Naive thymus-derived CD4-positive, alpha-beta T cell (primary cell): ENCODE measurements at regions not wholly inside any gene's neighbourhood (a gene's known extent, or its start where the extent isn't known, plus 50 kb on each side); places are given as distances from the start of the nearest gene placed in this dataset.

Source experiments
- ATAC-seq: fragments of 150-1000 bp; cut with Tn5 transposase; 2 replicates; pipeline ENCODE4 v1.10.0; 2021; ENCODE audit warnings: mild to moderate bottlenecking, moderate library complexity
- CTCF ChIA-PET: fragments of 350-600 bp; sonication (Branson Sonifier 250); formaldehyde crosslinking; loops from one replicate; lab custom pipeline; 2021; ENCODE audit warnings: antibody characterized with exemption; lab: Charles Lee
- POLR2A ChIA-PET: fragments of 350-600 bp; sonication (Branson Sonifier 250); formaldehyde crosslinking; loops from one replicate; lab custom pipeline; 2021; ENCODE audit warnings: antibody characterized with exemption, inconsistent platforms; lab: Charles Lee
- DNase-seq, 9 donors: peaks; one replicate each; pipeline versions ENCODE4 v3.0.0 to v3.0.0-alpha.2; 2020 to 2022; ENCODE audit warnings: mixed read lengths in 1 of 9
- H3K27ac ChIP-seq: one replicate; pipeline ENCODE4 v1.7.0; 2013; ENCODE audit warnings: mild to moderate bottlenecking, low read depth, low read length, moderate library complexity
- H3K27me3 ChIP-seq, 2 donors: one replicate each; pipeline ENCODE4 v1.7.0; 2013; ENCODE audit warnings: low read length in 2 of 2, mild to moderate bottlenecking in 2 of 2, moderate library complexity in 2 of 2; ENCODE audit not compliant: control insufficient read depth in 2 of 2, insufficient read depth in 2 of 2
- H3K36me3 ChIP-seq, 3 experiments: 1 replicate in 2 of 3; 2 replicates in 1 of 3; pipeline ENCODE4 v1.7.0; 2013; ENCODE audit warnings: low read length in 3 of 3, mild to moderate bottlenecking in 3 of 3, moderate library complexity in 1 of 3; ENCODE audit not compliant: insufficient read depth in 3 of 3, control insufficient read depth in 2 of 3
- H3K4me1 ChIP-seq, 2 donors: one replicate each; pipeline ENCODE4 v1.7.0; 2013; ENCODE audit warnings: low read length in 2 of 2, mild to moderate bottlenecking in 2 of 2, moderate library complexity in 1 of 2; ENCODE audit not compliant: control insufficient read depth in 2 of 2, insufficient read depth in 2 of 2
- H3K4me3 ChIP-seq: 2 replicates; pipeline ENCODE4 v1.7.0; 2013; ENCODE audit warnings: mild to moderate bottlenecking, low read length
- H3K9me3 ChIP-seq, 3 experiments: 1 replicate in 2 of 3; 2 replicates in 1 of 3; pipeline ENCODE4 v1.7.0; 2013; ENCODE audit warnings: low read length in 3 of 3; ENCODE audit not compliant: control insufficient read depth in 2 of 3
- H3K27ac Mint-ChIP-seq, 9 donors: one replicate each; pipeline ENCODE4 v1.8.0; 2020 to 2022; ENCODE audit warnings: mixed read lengths in 9 of 9, mild to moderate bottlenecking in 8 of 9, moderate library complexity in 5 of 9, inconsistent platforms in 2 of 9
- H3K27me3 Mint-ChIP-seq, 5 donors: one replicate each; pipeline ENCODE4 v1.8.0; 2021 to 2022; ENCODE audit warnings: mixed read lengths in 5 of 5, mild to moderate bottlenecking in 1 of 5
- H3K36me3 Mint-ChIP-seq, 5 donors: one replicate each; pipeline ENCODE4 v1.8.0; 2020 to 2022; ENCODE audit warnings: mixed read lengths in 5 of 5, mild to moderate bottlenecking in 3 of 5, inconsistent platforms in 1 of 5
- H3K4me1 Mint-ChIP-seq, 7 donors: one replicate each; pipeline ENCODE4 v1.8.0; 2020 to 2022; ENCODE audit warnings: mixed read lengths in 7 of 7, mild to moderate bottlenecking in 3 of 7, inconsistent platforms in 1 of 7
- H3K4me3 Mint-ChIP-seq, 10 donors: one replicate each; pipeline ENCODE4 v1.8.0; 2020 to 2022; ENCODE audit warnings: mild to moderate bottlenecking in 10 of 10, mixed read lengths in 10 of 10, moderate library complexity in 6 of 10, inconsistent platforms in 2 of 10
- H3K9me3 Mint-ChIP-seq, 11 donors: one replicate each; pipeline ENCODE4 v1.8.0; 2020 to 2022; ENCODE audit warnings: mixed read lengths in 11 of 11, mild to moderate bottlenecking in 4 of 11, inconsistent platforms in 1 of 11, moderate library complexity in 1 of 11
- intact Hi-C, 2 donors: fragments of 100-400 bp; cut with micrococcal nuclease; formaldehyde crosslinking; loops; one replicate each; pipeline ENCODE4 v1.15.1; 2023

DNA sequence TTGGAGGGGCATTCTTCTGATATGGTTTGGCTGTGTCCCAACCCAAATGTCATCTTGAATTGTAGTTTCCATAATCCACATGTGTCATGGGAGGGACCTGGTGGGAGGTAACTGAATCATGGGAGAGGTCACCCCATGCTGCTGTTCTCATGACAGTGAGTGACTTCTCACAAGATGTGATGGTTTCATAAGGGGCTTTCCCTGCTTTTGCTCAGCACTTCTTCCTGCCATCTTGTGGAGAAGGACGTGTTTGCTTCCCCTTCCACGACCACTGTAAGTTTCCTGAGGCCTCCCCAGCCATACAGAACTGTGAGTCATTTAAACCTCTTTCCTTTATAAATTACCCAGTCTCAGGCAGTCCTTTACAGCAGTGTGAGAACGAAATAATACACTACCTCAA, 382.4 kb downstream of the VRK1 start:
- Histone ChIP-seq H3K4me1 (peaks cover 0 to 3% of the 10 kb centered on the region in 2 donors), H3K4me3 (no peak overlapping the region), H3K27ac (no peak overlapping the region), H3K36me3 (no peaks in the 10 kb centered on the region), H3K9me3 (no peaks in the 10 kb centered on the region), H3K27me3 (no peaks in the 10 kb centered on the region)
- ATAC-seq (no peak), DNase-seq (no peak)
- peaks cover 0 to 19% (median 0%) of the 10 kb centered on the region in 11 donors for H3K9me3 Mint-ChIP-seq
- H3K4me1 Mint-ChIP-seq = peaks cover 0 to 41% (median 28%) of the 10 kb centered on the region in 7 donors
- ChIA-PET POLR2A (no interaction called here), CTCF (no interaction called here)
- peak overlapping the region in 2 of 9 donors; percentile 38 to 83 for H3K27ac Mint-ChIP-seq
- no peaks in the 10 kb centered on the region for H3K27me3 Mint-ChIP-seq
- peak overlapping the region in 1 of 10 donors; percentile 11 for H3K4me3 Mint-ChIP-seq
- intact Hi-C loops = loop anchor here in 1 of 2 donors (10.0 kb wide), 1 partner anchor 955 kb away; no protein-coding TSS in a partner anchor
- peaks cover 0 to 6% (median 0%) of the 10 kb centered on the region in 5 donors for H3K36me3 Mint-ChIP-seq

DNA sequence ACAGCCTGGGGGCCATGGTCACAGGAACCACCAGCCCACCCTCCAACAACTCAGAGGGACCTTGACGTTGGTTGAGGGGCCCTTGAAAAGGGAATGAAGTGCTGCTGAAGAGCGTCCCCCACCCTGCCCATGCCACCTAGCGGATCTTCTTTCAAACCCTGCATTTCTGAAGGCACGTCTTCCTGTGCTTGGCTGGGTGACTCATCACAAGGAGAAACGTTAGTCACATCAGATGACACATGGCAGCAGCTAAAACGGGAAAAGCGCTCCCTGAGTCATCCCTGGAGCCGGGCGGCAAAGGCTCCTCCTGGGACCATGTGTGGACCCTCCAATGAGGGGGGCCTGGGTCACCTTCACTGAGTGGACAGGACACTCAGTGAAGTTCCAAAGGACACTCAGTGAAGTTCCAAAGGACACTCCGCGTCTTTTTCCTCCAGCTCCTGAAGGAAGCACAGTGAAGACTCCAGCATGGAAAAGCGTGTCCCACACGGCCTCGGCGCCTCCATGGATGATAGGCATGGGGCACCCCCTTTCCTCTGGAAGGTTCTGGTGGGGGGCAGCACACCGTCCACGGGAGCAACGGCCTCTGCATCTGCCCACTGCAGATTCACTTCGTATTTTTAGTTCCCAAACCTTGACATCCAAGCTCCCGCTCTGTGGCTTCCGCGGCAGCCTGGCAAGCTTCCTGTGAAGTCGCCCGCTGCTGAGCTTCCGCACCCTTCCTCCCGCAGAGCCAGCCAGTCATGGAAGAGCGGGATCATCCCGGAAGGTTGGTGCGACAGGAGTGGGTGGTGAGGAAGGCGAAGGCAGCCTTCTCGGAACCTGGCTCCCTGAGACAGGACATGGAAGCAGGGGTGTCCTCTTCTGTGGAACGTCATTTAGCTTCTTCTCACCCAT, 383.4 kb downstream of the VRK1 start:
- Mint-ChIP-seq H3K27ac (peak overlapping the region in 2 of 9 donors; percentile 6 to 25), H3K36me3 (peaks cover 0 to 6% (median 0%) of the 10 kb centered on the region in 5 donors), H3K27me3 (peaks cover 0 to 6% (median 0%) of the 10 kb centered on the region in 5 donors), H3K4me1 (peaks cover 0 to 48% (median 32%) of the 10 kb centered on the region in 7 donors), H3K9me3 (peaks cover 0 to 19% (median 0%) of the 10 kb centered on the region in 11 donors), H3K4me3 (no peak overlapping the region)
- H3K4me1 ChIP-seq = peaks cover 0 to 3% of the 10 kb centered on the region in 2 donors
- DNase-seq (no peak), ATAC-seq (no peak)
- ChIA-PET POLR2A (no interaction called here), CTCF (interaction anchor here (0.5 kb wide), 1 partner anchor 588 kb away, joined by 3 read pairs; no protein-coding TSS in a partner anchor)
- H3K27me3 ChIP-seq = no peaks in the 10 kb centered on the region
- no peak overlapping the region for H3K4me3 ChIP-seq
- no peaks in the 10 kb centered on the region for H3K36me3 ChIP-seq
- intact Hi-C loops = no loop called here
- no peak overlapping the region for H3K27ac ChIP-seq
- H3K9me3 ChIP-seq = no peaks in the 10 kb centered on the region

DNA sequence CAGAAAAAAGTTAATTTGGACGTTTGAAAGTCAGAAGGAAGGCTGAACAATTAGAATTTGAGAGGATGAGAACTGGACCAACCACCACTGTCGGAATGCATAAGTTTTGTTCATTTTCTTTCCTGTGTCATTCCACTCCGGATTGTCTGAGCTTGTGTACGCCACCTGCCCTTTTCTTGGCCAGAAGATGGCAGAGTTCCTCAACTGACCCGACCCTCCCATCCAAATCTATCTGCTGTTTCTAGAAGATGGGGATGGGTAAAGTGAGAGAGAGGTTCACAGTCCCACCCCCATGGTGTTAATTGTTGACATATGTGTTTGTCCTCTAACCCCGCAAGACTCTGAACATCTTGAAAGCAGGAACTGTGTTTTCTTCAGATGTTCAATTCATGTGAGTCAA, 388.0 kb downstream of the VRK1 start:
- H3K27me3 Mint-ChIP-seq = peaks cover 0 to 22% (median 0%) of the 10 kb centered on the region in 5 donors
- POLR2A ChIA-PET = interaction anchor here (0.9 kb wide), 1 partner anchor 950 kb away, joined by 3 read pairs; no protein-coding TSS in a partner anchor

DNA sequence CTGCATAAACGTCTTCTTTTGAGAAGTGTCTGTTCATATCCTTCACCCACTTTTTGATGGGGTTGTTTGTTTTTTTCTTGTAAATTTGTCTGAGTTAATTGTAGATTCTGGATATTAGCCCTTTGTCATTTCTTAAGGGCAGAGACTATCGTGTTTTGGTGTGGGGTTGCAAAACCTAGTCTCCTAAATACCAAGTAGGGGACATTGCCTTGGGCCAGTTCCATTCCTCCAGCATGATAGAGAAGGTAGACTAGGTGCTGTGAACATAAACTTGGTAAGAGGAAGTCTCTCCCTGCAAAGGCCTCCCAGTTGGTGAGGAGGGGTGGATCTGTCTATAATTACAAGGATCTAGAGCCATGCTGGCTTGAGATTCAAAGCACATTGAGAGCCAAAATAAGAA, 390.7 kb downstream of the VRK1 start:
- ChIA-PET POLR2A (no interaction called here), CTCF (no interaction called here)
- Histone ChIP-seq H3K36me3 (no peaks in the 10 kb centered on the region), H3K27ac (no peak overlapping the region), H3K27me3 (no peaks in the 10 kb centered on the region), H3K4me1 (no peaks in the 10 kb centered on the region), H3K4me3 (no peak overlapping the region), H3K9me3 (no peaks in the 10 kb centered on the region)
- no peaks in the 10 kb centered on the region for H3K36me3 Mint-ChIP-seq
- no peak overlapping the region for H3K27ac Mint-ChIP-seq
- H3K27me3 Mint-ChIP-seq = peaks cover 0 to 35% (median 0%) of the 10 kb centered on the region in 5 donors
- peaks cover 0 to 3% (median 0%) of the 10 kb centered on the region in 11 donors for H3K9me3 Mint-ChIP-seq
- H3K4me1 Mint-ChIP-seq = peaks cover 0 to 13% (median 5%) of the 10 kb centered on the region in 7 donors
- ATAC-seq (no peak), DNase-seq (no peak)
- intact Hi-C loops = loop anchor here in 1 of 2 donors (5.0 kb wide), 1 partner anchor 269 kb away; no protein-coding TSS in a partner anchor
- H3K4me3 Mint-ChIP-seq = no peak overlapping the region

More for the DNA sequence above, 388.0 kb downstream of the VRK1 start:
- Histone ChIP-seq H3K4me1 (no peaks in the 10 kb centered on the region), H3K27me3 (no peaks in the 10 kb centered on the region), H3K4me3 (no peak overlapping the region), H3K36me3 (no peaks in the 10 kb centered on the region), H3K27ac (no peak overlapping the region), H3K9me3 (no peaks in the 10 kb centered on the region)
- no peak overlapping the region for H3K4me3 Mint-ChIP-seq
- CTCF ChIA-PET = interaction anchor here (0.8 to 2.2 kb wide), 6 partner anchors 16 to 953 kb away, joined by 3 to 8 read pairs (median 4); no protein-coding TSS in a partner anchor
- H3K4me1 Mint-ChIP-seq = peaks cover 0 to 22% (median 6%) of the 10 kb centered on the region in 7 donors
- peaks cover 0 to 12% (median 0%) of the 10 kb centered on the region in 11 donors for H3K9me3 Mint-ChIP-seq
- intact Hi-C loops = loop anchor here in 1 of 2 donors (1.0 to 5.0 kb wide), 5 partner anchors 272 to 952 kb away; no protein-coding TSS in a partner anchor
- ATAC-seq (peak; percentile 57), DNase-seq (peak in 6 of 9 donors; percentile 1 to 36 (median 30))
- peak overlapping the region in 4 of 9 donors; percentile 7 to 53 (median 41) for H3K27ac Mint-ChIP-seq
- peaks cover 0 to 6% (median 0%) of the 10 kb centered on the region in 5 donors for H3K36me3 Mint-ChIP-seq

DNA sequence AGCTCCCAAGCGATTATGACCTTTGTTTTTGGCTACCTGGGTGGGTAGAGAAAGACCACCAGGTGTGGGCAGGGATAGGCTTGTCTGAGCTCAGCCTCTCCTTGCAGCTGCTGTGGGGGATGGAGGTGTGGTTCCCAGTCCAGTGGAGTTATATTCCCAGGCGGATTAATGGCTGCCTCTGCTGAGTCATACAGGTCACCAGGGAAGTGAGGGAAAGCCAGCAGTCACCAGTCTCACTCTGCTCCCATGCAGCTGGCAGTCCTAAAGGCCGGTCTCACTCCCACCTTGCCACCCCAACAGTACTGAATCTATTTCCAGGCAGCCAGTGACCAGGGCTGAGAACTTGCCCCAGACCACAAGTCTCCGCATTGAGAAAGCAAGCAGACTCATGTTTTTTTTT, 399.2 kb downstream of the VRK1 start:
- ChIA-PET POLR2A (no interaction called here), CTCF (no interaction called here)
- intact Hi-C loops = no loop called here
- H3K4me1 ChIP-seq = no peaks in the 10 kb centered on the region
- peak overlapping the region in 1 of 9 donors; percentile 43 for H3K27ac Mint-ChIP-seq
- H3K9me3 Mint-ChIP-seq = peaks cover 0 to 43% (median 18%) of the 10 kb centered on the region in 11 donors
- H3K36me3 ChIP-seq = no peaks in the 10 kb centered on the region
- DNase-seq (no peak), ATAC-seq (no peak)
- H3K36me3 Mint-ChIP-seq = peaks cover 4 to 9% (median 6%) of the 10 kb centered on the region in 5 donors
- no peak overlapping the region for H3K4me3 ChIP-seq
- H3K27me3 ChIP-seq = no peaks in the 10 kb centered on the region
- H3K27me3 Mint-ChIP-seq = peaks cover 0 to 26% (median 11%) of the 10 kb centered on the region in 5 donors
- H3K27ac ChIP-seq = no peak overlapping the region
- H3K4me1 Mint-ChIP-seq = peaks cover 0 to 4% (median 0%) of the 10 kb centered on the region in 7 donors
- no peak overlapping the region for H3K4me3 Mint-ChIP-seq
- H3K9me3 ChIP-seq = no peaks in the 10 kb centered on the region

DNA sequence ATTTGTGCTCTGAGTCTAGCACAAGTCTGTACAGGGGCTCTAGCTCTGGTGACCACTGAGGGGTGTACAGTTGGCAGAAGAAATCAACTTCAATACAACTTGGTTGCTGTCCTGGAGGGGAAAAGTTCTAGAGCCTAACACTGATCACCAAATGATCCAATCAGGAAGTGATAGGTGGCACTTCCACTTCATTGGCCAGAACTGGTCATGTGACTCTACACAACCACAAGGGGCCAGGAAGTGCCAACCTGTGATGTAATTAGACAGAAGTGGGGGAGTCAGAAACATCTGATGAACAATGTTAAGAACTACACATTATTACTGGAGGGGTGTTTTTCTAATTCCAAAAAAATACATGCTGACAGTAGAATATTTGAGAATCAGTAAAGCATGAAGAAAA, 401.6 kb downstream of the VRK1 start:
- Mint-ChIP-seq H3K36me3 (peaks cover 4 to 9% (median 5%) of the 10 kb centered on the region in 5 donors), H3K27ac (no peak overlapping the region), H3K27me3 (peaks cover 0 to 12% (median 9%) of the 10 kb centered on the region in 5 donors), H3K9me3 (peaks cover 0 to 31% (median 15%) of the 10 kb centered on the region in 11 donors), H3K4me1 (peaks cover 0 to 4% (median 0%) of the 10 kb centered on the region in 7 donors), H3K4me3 (no peak overlapping the region)
- Histone ChIP-seq H3K27ac (no peak overlapping the region), H3K36me3 (no peaks in the 10 kb centered on the region), H3K4me3 (no peak overlapping the region), H3K4me1 (no peaks in the 10 kb centered on the region), H3K27me3 (no peaks in the 10 kb centered on the region), H3K9me3 (no peaks in the 10 kb centered on the region)
- ATAC-seq (no peak), DNase-seq (no peak)
- CTCF ChIA-PET = no interaction called here
- POLR2A ChIA-PET = no interaction called here
- intact Hi-C loops = no loop called here
